GM12878 (cell line): ENCODE measurements at regions not wholly inside any gene's neighbourhood (a gene's known extent, or its start where the extent isn't known, plus 50 kb on each side); places are given as distances from the start of the nearest gene placed in this dataset.

Experiments used
- ATAC-seq: fragments of 200-7000 bp; cut with Tn5 transposase; 3 replicates; pipeline ENCODE4 v1.9.1; 2020; ENCODE audit warnings: mild to moderate bottlenecking, moderate library complexity
- BruUV-seq: library from RNA; stranded (reverse); fragments of 400-500 nt; replicated peaks from 2 replicates; lab custom pipeline; 2021; lab: Mats Ljungman, UMichigan
- CTCF ChIA-PET: fragments of 300-600 bp; sonication (Branson Sonifier 250); formaldehyde crosslinking; extraction: SDS; loops from one replicate; lab custom pipeline; 2021; ENCODE audit warnings: inconsistent platforms; lab: Yijun Ruan, JAX
- POLR2A ChIA-PET: fragments of 350-600 bp; formaldehyde crosslinking; extraction: SDS; loops from one replicate; lab custom pipeline; 2021; ENCODE audit warnings: inconsistent platforms; lab: Charles Lee
- RAD21 ChIA-PET: fragments of 300-600 bp; sonication (Branson Sonifier 250); formaldehyde crosslinking; loops from one replicate; lab custom pipeline; 2023; ENCODE audit warnings: antibody characterized with exemption; ENCODE audit not compliant: unreplicated experiment; lab: Charles Lee
- SMC1A ChIA-PET: fragments of 300-600 bp; sonication (Branson Sonifier 250); formaldehyde crosslinking; loops from one replicate; lab custom pipeline; 2023; ENCODE audit not compliant: unreplicated experiment, uncharacterized antibody; lab: Charles Lee
- DNase-seq: peaks from one replicate; pipeline ENCODE4 v3.0.0-alpha.2; 2011; ENCODE audit warnings: low read depth, low spot score
- FAIRE-seq: peaks from 3 replicates; lab custom pipeline; 2011; peaks lifted over from hg19 to GRCh38; lab: Jason Lieb, UNC
- H2AFZ ChIP-seq: 2 replicates; pipeline ENCODE4 v1.6.0; 2011; ENCODE audit warnings: low read depth, low read length, control low read depth; ENCODE audit not compliant: control insufficient read depth
- H3K27ac ChIP-seq: 2 replicates; pipeline ENCODE4 v1.5.1; 2011; ENCODE audit warnings: control low read depth; ENCODE audit not compliant: control insufficient read depth, insufficient read depth
- H3K27me3 ChIP-seq, 2 experiments: replicated peaks in 1 of 2; 2 replicates each; pipeline versions ENCODE4 v1.6.0 to v1.6.1; 2011; ENCODE audit warnings: low read length in 1 of 2; ENCODE audit not compliant: control insufficient read depth in 2 of 2, insufficient read depth in 2 of 2
- H3K36me3 ChIP-seq, 2 experiments: 2 replicates each; pipeline ENCODE4 v1.5.1; 2011; ENCODE audit warnings: low read length in 1 of 2; ENCODE audit not compliant: control insufficient read depth in 2 of 2, insufficient read depth in 2 of 2
- H3K4me1 ChIP-seq: 2 replicates; pipeline ENCODE4 v1.6.1; 2011; ENCODE audit warnings: mild to moderate bottlenecking, low read length, moderate library complexity, mixed read lengths; ENCODE audit not compliant: control insufficient read depth, insufficient read depth
- H3K4me2 ChIP-seq: 2 replicates; pipeline ENCODE4 v1.6.0; 2011; ENCODE audit warnings: control low read depth; ENCODE audit not compliant: control insufficient read depth, insufficient read depth
- H3K4me3 ChIP-seq: fragments of 200-600 bp; sonication (generic); 2 replicates; pipeline ENCODE4 v1.5.1; 2016
- H3K79me2 ChIP-seq: 2 replicates; pipeline ENCODE4 v1.6.0; 2011; ENCODE audit warnings: low read length; ENCODE audit not compliant: control insufficient read depth, insufficient read depth
- H3K9ac ChIP-seq: 2 replicates; pipeline ENCODE4 v1.8.0; 2011; ENCODE audit warnings: low read length, control low read depth, mixed read lengths; ENCODE audit not compliant: control insufficient read depth, insufficient read depth
- H3K9me3 ChIP-seq: replicated peaks from 3 replicates; pipeline ENCODE4 v1.5.1; 2011; ENCODE audit warnings: mild to moderate bottlenecking, low read length; ENCODE audit not compliant: control insufficient read depth, insufficient read depth
- H4K20me1 ChIP-seq: 2 replicates; pipeline ENCODE4 v1.6.0; 2011; ENCODE audit not compliant: control insufficient read depth, insufficient read depth
- BCL11A ChIP-seq: IDR thresholded peaks from 2 replicates; pipeline ENCODE4 v1.6.1; 2011; ENCODE audit warnings: low read depth, low read length
- CHD4 ChIP-seq: fragments of 200-600 bp; sonication (generic); IDR thresholded peaks from 2 replicates; pipeline ENCODE4 v1.6.1; 2016; ENCODE audit warnings: mild to moderate bottlenecking
- EP300 ChIP-seq, 2 experiments: fragments of 150-350 bp in 1 of 2; IDR thresholded peaks; 2 replicates each; pipeline ENCODE4 v1.6.1; 2011 to 2012; ENCODE audit warnings: low read depth in 2 of 2, low read length in 2 of 2, borderline replicate concordance in 1 of 2, improper control_type of control experiment in 1 of 2, inconsistent platforms in 1 of 2; ENCODE audit not compliant: control insufficient read depth in 1 of 2
- ETV6 ChIP-seq, 2 experiments: fragments of 450-650 bp in 1 of 2; IDR thresholded peaks in 1 of 2; conservative IDR thresholded peaks in 1 of 2; 2 replicates each; pipeline ENCODE4 v1.6.1; 2014; ENCODE audit warnings: antibody characterized with exemption in 1 of 2, borderline replicate concordance in 1 of 2, low read depth in 1 of 2, mild to moderate bottlenecking in 1 of 2, moderate library complexity in 1 of 2
- EZH2 ChIP-seq: IDR thresholded peaks from 2 replicates; pipeline ENCODE4 v1.6.1; 2012; ENCODE audit warnings: low read depth, mild to moderate bottlenecking, control low read depth, inconsistent platforms, low read length, borderline replicate concordance; ENCODE audit not compliant: control insufficient read depth
- GABPA ChIP-seq: IDR thresholded peaks from 2 replicates; pipeline ENCODE4 v1.6.1; 2014; ENCODE audit warnings: antibody characterized with exemption, low read depth, mild to moderate bottlenecking, inconsistent platforms
- JUNB ChIP-seq: IDR thresholded peaks from 2 replicates; pipeline ENCODE4 v1.6.1; 2016; ENCODE audit warnings: antibody characterized with exemption, mild to moderate bottlenecking
- MEF2A ChIP-seq: IDR thresholded peaks from 2 replicates; pipeline ENCODE4 v1.6.1; 2011; ENCODE audit warnings: low read depth, mild to moderate bottlenecking, low read length, moderate library complexity; ENCODE audit not compliant: insufficient read depth
- MEF2B ChIP-seq: fragments of 450-650 bp; IDR thresholded peaks from 2 replicates; pipeline ENCODE4 v1.6.1; 2018; ENCODE audit warnings: mild to moderate bottlenecking, moderate library complexity; ENCODE audit not compliant: partially characterized antibody, poor library complexity, severe bottlenecking
- MLLT1 ChIP-seq: fragments of 450-650 bp; IDR thresholded peaks from 2 replicates; pipeline ENCODE4 v1.6.1; 2016; ENCODE audit warnings: mild to moderate bottlenecking
- MYB ChIP-seq: fragments of 150-350 bp; IDR thresholded peaks from 2 replicates; pipeline ENCODE4 v1.6.1; 2014; ENCODE audit warnings: mild to moderate bottlenecking, low read depth, low read length, borderline replicate concordance
- NR2C1 ChIP-seq: fragments of 450-650 bp; IDR thresholded peaks from 2 replicates; pipeline ENCODE4 v1.6.1; 2017; ENCODE audit warnings: antibody characterized with exemption, mild to moderate bottlenecking, moderate library complexity
- NR2F1 ChIP-seq: fragments of 450-650 bp; conservative IDR thresholded peaks from 2 replicates; pipeline ENCODE4 v1.6.1; 2017; ENCODE audit warnings: mild to moderate bottlenecking
- RAD51 ChIP-seq: fragments of 450-650 bp; IDR thresholded peaks from 2 replicates; pipeline ENCODE4 v1.6.1; 2016; ENCODE audit warnings: moderate library complexity, mild to moderate bottlenecking, inconsistent platforms
- SMAD1 ChIP-seq: fragments of 450-650 bp; IDR thresholded peaks from 2 replicates; pipeline ENCODE4 v1.6.1; 2018; ENCODE audit warnings: mild to moderate bottlenecking, low read depth; ENCODE audit not compliant: partially characterized antibody
- SMAD5 ChIP-seq: IDR thresholded peaks from 2 replicates; pipeline ENCODE4 v1.6.1; 2016; ENCODE audit warnings: antibody characterized with exemption, low read depth
- SRF ChIP-seq, 2 experiments: IDR thresholded peaks; 2 replicates each; pipeline ENCODE4 v1.6.1; 2011; ENCODE audit warnings: low read depth in 2 of 2, low read length in 2 of 2, mild to moderate bottlenecking in 1 of 2, moderate library complexity in 1 of 2
- WRNIP1 ChIP-seq: IDR thresholded peaks from 2 replicates; pipeline ENCODE4 v1.6.1; 2011; ENCODE audit warnings: low read depth, low read length, improper control_type of control experiment, borderline replicate concordance
- ZNF217 ChIP-seq: fragments of 450-650 bp; IDR thresholded peaks from 2 replicates; pipeline ENCODE4 v1.6.1; 2017; ENCODE audit warnings: antibody characterized with exemption, mild to moderate bottlenecking
- WGBS: methylation state at CpG from one replicate; pipeline ENCODE4 v1.1.6; 2016; ENCODE audit warnings: low lambda C conversion rate; ENCODE audit not compliant: insufficient replicate concordance, insufficient coverage; ENCODE audit errors: missing lambda C conversion rate; 5-methylcytosine and 5-hydroxymethylcytosine counted together
- in situ Hi-C: fragments of 300-500 bp; cut with MboI; formaldehyde crosslinking; loops from 9 replicates; pipeline ENCODE4 v1.14.3; 2018; ENCODE audit warnings: mixed read lengths
- intact Hi-C: fragments of 100-400 bp; cut with micrococcal nuclease; formaldehyde crosslinking; loops from one replicate; pipeline ENCODE4 v1.14.2; 2022; ENCODE audit not compliant: unreplicated experiment

- H3K79me2 ChIP-seq: no peaks in the 10 kb centered on the region
- H3K4me1 ChIP-seq: no peaks in the 10 kb centered on the region
- ChIA-PET RAD21 (no interaction called here), CTCF (no interaction called here), POLR2A (no interaction called here), SMC1A (interaction anchor here (0.7 kb wide), 1 partner anchor 83 kb away, joined by 3 read pairs; no protein-coding TSS in a partner anchor)
- no peak overlapping the region for H2AFZ ChIP-seq
- TF ChIP-seq MEF2A (no peak), CHD4 (no peak), BCL11A (no peak), SMAD5 (no peak), MLLT1 (no peak), MYB (no peak)
- no peak overlapping the region for H3K27ac ChIP-seq
- no peaks in the 10 kb centered on the region for H3K36me3 ChIP-seq
- no peak overlapping the region for H3K9ac ChIP-seq
- H3K9me3 ChIP-seq: no peaks in the 10 kb centered on the region
- in situ Hi-C loops: no loop called here
- intact Hi-C loops: loop anchor here (10.0 kb wide), 1 partner anchor 165 kb away; no protein-coding TSS in a partner anchor
- H3K27me3 ChIP-seq: no peaks in the 10 kb centered on the region; a peak in 1 of 4 replicates
- no TSS peak for BruUV-seq
- FAIRE-seq: no peak
- H3K4me3 ChIP-seq: no peak overlapping the region
- ATAC-seq: no peak
- no peak overlapping the region for H3K4me2 ChIP-seq
- DNase-seq: no peak
- no peaks in the 10 kb centered on the region for H4K20me1 ChIP-seq
Measured at GRCh38 chr4:99720206-99720605, 62.6 kb upstream of the C4orf54 start.

- no peaks in the 10 kb centered on the region for H3K36me3 ChIP-seq
- CTCF ChIA-PET: interaction anchor here (1.2 kb wide), 1 partner anchor 16 kb away, joined by 3 read pairs; no protein-coding TSS in a partner anchor
- no peak for FAIRE-seq
Measured at GRCh38 chr4:99716996-99717395, 59.4 kb upstream of the C4orf54 start.

More at GRCh38 chr4:99716996-99717395, 59.4 kb upstream of the C4orf54 start:
- ATAC-seq: no peak
- POLR2A ChIA-PET: no interaction called here
- Histone ChIP-seq H3K4me2 (no peak overlapping the region), H3K27me3 (no peaks in the 10 kb centered on the region; a peak in 1 of 4 replicates), H3K79me2 (no peaks in the 10 kb centered on the region), H3K4me1 (no peaks in the 10 kb centered on the region), H3K9ac (no peak overlapping the region), H2AFZ (no peak overlapping the region), H3K9me3 (no peaks in the 10 kb centered on the region), H4K20me1 (no peaks in the 10 kb centered on the region), H3K27ac (no peak overlapping the region), H3K4me3 (no peak overlapping the region)
- TF ChIP-seq NR2C1: no peak
- TF ChIP-seq EP300 (IDR thresholded peaks at IDR 0.05; ENCODE audit: borderline replicate concordance in 1 of 2, control insufficient read depth in 1 of 2, low read depth in 2 of 2, low read length in 2 of 2): no peak
- no peak for TF ChIP-seq NR2F1
- no peak for TF ChIP-seq JUNB
- TF ChIP-seq SRF (IDR thresholded peaks at IDR 0.05; ENCODE audit: low read depth in 2 of 2, low read length in 2 of 2): no peak
- no peak for TF ChIP-seq GABPA
- no peak for TF ChIP-seq ETV6 (conservative IDR thresholded peaks at IDR 0.05 in 1 of 2, IDR thresholded peaks at IDR 0.05 in 1 of 2; ENCODE audit: borderline replicate concordance in 1 of 2, low read depth in 1 of 2)
- TF ChIP-seq MEF2B: no peak
- TF ChIP-seq RAD51: no peak
- TF ChIP-seq EZH2: no peak
- TF ChIP-seq SMAD1: no peak
- TF ChIP-seq WRNIP1: no peak
- TF ChIP-seq ZNF217: no peak
- BruUV-seq: no TSS peak
- SMC1A ChIA-PET: no interaction called here
- RAD21 ChIA-PET: no interaction called here
- intact Hi-C loops (no loop called here), in situ Hi-C loops (no loop called here)
- DNase-seq: no peak
- 4% methylated on average over 1 of the region's 1 CpG for WGBS
